Liver (tissue), 3 donors: ENCODE measurements at regions not wholly inside any gene's neighbourhood (a gene's known extent, or its start where the extent isn't known, plus 50 kb on each side); places are given as distances from the start of the nearest gene placed in this dataset.
"Not testable (repeated sequence)": the region's sequence is repeated elsewhere in the genome, so short reads cannot be mapped to it uniquely, and the experiment has no call there.

Experiments used
- ATF3 ChIP-seq: IDR thresholded peaks from 2 replicates; pipeline ENCODE4 v1.6.1; 2016; ENCODE audit warnings: antibody characterized with exemption
- CTCF ChIP-seq: fragments of 150-350 bp; IDR thresholded peaks from 2 replicates; pipeline ENCODE4 v1.5.1; 2017; ENCODE audit warnings: improper control_type of control experiment, low read depth, low read length; ENCODE audit not compliant: missing input control
- FOXA1 ChIP-seq: IDR thresholded peaks from 2 replicates; pipeline ENCODE4 v1.6.1; 2016; ENCODE audit warnings: antibody characterized with exemption
- GABPA ChIP-seq, 2 donors: IDR thresholded peaks in 1 of 2; conservative IDR thresholded peaks in 1 of 2; 2 replicates each; pipeline ENCODE4 v1.6.1; 2016; ENCODE audit warnings: antibody characterized with exemption in 2 of 2, mild to moderate bottlenecking in 1 of 2, moderate library complexity in 1 of 2
- JUND ChIP-seq, 2 donors: IDR thresholded peaks; 2 replicates each; pipeline ENCODE4 v1.6.1; 2016; ENCODE audit warnings: antibody characterized with exemption in 2 of 2
- MAX ChIP-seq: IDR thresholded peaks from 2 replicates; pipeline ENCODE4 v1.6.1; 2016; ENCODE audit warnings: antibody characterized with exemption
- RAD21 ChIP-seq, 2 donors: IDR thresholded peaks; 2 replicates each; pipeline ENCODE4 v1.6.1; 2016; ENCODE audit warnings: antibody characterized with exemption in 2 of 2, mild to moderate bottlenecking in 2 of 2
- REST ChIP-seq: IDR thresholded peaks from 2 replicates; pipeline ENCODE4 v1.6.1; 2016; ENCODE audit warnings: antibody characterized with exemption, mild to moderate bottlenecking
- TAF1 ChIP-seq: conservative IDR thresholded peaks from 2 replicates; pipeline ENCODE4 v1.6.1; 2016; ENCODE audit warnings: antibody characterized with exemption, mild to moderate bottlenecking
- YY1 ChIP-seq: IDR thresholded peaks from 2 replicates; pipeline ENCODE4 v1.6.1; 2016; ENCODE audit warnings: antibody characterized with exemption, mild to moderate bottlenecking
- donor health status: healthy.
- donor health status: healthy.

GRCh38 chr5:21550916-21551315, 1302.2 kb downstream of the CDH12 start:
- not testable (repeated sequence) for TF ChIP-seq CTCF; RAD21 (IDR thresholded peaks at IDR 0.05); ATF3; FOXA1; TAF1; MAX; REST; YY1; JUND (IDR thresholded peaks at IDR 0.05); GABPA (IDR thresholded peaks at IDR 0.05 in 1 of 2, conservative IDR thresholded peaks at IDR 0.05 in 1 of 2)
